AG09309 (cell line): ENCODE measurements at regions not wholly inside any gene's neighbourhood (a gene's known extent, or its start where the extent isn't known, plus 50 kb on each side); places are given as distances from the start of the nearest gene placed in this dataset.
"Not testable (repeated sequence)": the region's sequence is repeated elsewhere in the genome, so short reads cannot be mapped to it uniquely, and the experiment has no call there.

Experiments used
- DNase-seq: peaks from one replicate; pipeline ENCODE4 v3.0.0-alpha.2; 2010; ENCODE audit warnings: low read depth
- H3K4me3 ChIP-seq: 2 replicates; pipeline ENCODE4 v1.5.1; 2011; ENCODE audit warnings: mild to moderate bottlenecking, low read depth, low read length, moderate library complexity; ENCODE audit not compliant: control insufficient read depth
- TF ChIP-seq, protein P1 (sequence below): IDR thresholded peaks from 2 replicates; pipeline ENCODE4 v1.5.1; 2011; ENCODE audit warnings: mild to moderate bottlenecking, low read depth, low read length, inconsistent platforms; ENCODE audit not compliant: insufficient read depth, control insufficient read depth; ENCODE audit errors: missing control alignments

DNA sequence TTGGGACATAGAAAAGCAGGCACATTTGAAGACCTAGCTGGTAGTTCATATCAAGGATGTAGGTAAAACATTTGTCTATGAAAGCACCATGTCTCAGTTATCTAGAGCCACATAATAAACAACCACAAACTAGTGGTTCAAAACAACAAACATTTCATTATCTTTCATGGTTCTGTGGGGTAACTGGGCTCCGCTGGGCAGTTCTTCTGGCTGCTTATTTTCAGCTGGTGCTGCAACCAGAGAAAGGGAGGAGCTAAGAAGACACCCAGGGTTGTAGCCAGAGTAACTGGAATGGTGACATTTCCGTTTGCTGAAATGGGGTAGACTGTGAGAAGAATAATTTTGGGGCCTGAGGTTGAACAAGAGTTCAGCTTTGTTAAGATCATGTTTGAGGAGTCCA lies 145.7 kb upstream of the SULF2 start:
- TF ChIP-seq, protein P1, sequence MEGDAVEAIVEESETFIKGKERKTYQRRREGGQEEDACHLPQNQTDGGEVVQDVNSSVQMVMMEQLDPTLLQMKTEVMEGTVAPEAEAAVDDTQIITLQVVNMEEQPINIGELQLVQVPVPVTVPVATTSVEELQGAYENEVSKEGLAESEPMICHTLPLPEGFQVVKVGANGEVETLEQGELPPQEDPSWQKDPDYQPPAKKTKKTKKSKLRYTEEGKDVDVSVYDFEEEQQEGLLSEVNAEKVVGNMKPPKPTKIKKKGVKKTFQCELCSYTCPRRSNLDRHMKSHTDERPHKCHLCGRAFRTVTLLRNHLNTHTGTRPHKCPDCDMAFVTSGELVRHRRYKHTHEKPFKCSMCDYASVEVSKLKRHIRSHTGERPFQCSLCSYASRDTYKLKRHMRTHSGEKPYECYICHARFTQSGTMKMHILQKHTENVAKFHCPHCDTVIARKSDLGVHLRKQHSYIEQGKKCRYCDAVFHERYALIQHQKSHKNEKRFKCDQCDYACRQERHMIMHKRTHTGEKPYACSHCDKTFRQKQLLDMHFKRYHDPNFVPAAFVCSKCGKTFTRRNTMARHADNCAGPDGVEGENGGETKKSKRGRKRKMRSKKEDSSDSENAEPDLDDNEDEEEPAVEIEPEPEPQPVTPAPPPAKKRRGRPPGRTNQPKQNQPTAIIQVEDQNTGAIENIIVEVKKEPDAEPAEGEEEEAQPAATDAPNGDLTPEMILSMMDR: no peak
- no peak overlapping the region for H3K4me3 ChIP-seq
- DNase-seq: no peak

DNA sequence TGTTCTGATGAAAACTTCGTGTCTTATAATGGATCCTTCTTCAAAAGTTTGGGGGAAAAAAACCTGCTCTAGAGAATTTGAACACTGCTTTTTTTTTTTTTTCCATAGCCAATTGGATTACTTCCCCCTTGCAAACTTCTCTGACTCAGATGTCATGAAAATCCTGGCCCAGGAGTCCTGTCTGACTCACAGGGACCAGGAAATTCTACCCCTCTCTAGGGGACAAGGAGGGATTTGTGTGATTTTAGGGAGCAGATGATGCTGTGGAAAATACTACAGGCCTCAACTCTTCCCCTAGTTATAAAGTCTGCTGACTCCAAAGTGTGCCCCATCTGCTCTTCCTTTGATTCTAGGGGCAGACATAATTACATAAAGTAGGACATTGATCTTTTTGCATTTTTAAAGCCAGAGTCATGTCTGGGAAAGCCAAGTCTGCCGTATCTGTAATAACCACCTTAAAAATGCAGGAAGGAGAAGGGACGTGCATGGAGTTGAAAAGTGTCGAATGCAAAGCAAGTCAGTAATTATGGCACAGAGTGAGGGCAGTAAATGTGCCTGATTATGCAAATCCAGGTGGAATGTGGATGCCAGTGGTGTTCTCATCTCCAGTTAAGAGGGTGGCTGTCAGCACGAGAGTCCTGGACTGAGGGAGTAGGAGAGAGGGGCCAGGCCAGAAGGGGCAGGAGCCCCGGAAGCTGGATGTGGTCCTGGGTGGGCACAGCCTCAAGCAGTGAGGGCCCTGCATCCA lies 144.3 kb upstream of the SULF2 start:
- TF ChIP-seq, protein P1: no peak
- H3K4me3 ChIP-seq: no peak overlapping the region
- DNase-seq: peak; percentile 59

DNA sequence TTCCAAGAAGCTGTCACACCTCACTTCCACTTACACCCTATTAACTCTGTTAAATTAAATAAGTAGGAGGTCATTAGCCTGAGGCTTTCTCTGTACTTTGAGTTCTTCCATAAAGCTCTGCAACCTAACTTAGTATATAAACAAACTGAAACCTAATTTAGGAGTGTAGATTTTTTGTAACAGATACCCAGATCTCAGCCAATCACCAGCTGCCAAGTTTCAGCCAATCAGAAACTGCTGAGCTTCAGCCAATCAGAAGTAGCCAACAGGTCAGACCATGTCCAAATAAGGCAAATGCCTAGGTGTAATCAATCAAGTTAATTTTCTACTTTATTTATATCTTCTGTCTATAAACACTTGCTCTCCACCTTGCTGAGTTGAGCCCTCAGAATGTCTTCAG lies 142.7 kb upstream of the SULF2 start:
- TF ChIP-seq, protein P1: no peak
- no peak for DNase-seq
- H3K4me3 ChIP-seq: no peak overlapping the region

DNA sequence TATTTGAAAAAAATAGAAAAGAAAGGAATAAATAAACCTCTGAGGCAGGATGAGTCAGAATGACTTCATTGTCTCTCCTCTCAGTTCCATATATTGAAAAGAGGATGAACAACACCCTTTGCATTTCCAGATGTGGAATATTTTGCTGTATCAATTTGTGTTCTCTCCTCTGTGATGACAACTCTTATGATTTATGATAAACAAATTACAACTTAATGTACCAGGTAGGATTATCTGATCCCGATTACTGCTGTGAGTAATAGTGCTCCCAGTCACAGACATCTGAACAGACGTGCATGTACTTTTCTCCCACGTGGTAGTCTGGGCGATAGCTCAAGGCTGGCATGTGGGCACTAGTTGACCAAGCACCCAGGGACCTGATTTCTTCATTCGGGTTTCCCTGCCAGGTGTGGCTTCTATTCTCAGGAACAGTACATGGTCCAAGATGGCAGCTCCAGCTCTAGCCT lies 142.1 kb upstream of the SULF2 start:
- TF ChIP-seq, protein P1: no peak
- DNase-seq: no peak
- H3K4me3 ChIP-seq: no peak overlapping the region

DNA sequence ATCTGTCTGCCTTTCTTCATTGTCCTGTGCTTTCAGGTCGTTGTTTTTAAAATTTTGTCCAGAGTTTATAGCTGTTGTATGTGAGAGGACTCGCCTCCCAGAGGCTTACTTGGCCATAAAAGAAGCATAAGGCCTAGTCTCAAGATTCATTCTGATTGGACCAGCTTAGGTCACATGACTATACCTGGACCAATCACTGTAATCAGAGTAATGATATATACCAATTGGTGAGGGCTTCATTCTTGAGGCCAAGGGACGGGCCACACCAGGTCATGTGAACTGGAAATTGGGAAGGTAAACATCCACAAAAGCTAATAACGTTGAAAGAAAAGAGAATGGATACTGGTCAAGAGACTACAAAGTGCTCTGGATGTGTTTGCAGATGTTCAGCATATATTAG lies 141.4 kb upstream of the SULF2 start:
- no peak overlapping the region for H3K4me3 ChIP-seq
- no peak for DNase-seq
- TF ChIP-seq, protein P1: no peak

DNA sequence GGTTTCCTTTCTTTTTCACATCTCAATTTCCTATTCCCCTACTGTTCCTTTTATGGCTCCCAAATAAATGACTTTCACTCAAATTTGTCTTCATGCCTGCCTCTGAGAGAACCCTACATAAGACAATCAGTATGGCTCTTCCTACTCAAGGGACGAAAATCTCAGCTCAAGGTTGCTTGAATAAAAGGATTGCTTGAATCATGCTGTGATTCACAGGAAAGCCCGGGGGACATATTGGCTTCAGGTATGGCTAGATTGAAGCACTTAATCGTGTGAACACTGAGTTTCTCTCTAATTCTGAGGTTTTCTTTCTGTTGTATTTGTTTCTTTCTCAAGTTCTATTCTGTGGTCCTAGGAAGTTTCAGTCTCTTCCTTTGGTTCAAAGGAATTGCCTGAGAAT lies 140.3 kb upstream of the SULF2 start:
- TF ChIP-seq, protein P1: no peak
- no peak overlapping the region for H3K4me3 ChIP-seq

DNA sequence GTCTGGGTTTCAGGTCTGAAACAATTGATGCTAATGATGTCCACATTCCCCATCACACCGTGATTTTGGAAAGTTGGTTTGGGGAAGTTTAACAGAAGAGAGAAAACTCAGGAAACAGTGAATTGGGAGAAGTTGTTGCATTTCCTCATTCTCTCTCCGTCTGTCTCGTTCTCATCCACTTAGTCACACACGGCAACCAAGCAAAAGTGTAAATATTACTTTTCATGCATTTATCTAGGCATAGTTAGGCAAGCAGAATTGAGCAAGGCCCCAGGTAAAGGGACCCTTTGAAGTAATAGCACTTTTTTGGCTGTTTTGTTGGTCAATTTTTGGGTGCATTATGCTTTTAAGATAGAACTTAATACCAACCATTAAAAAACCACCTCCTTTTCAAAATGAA lies 137.0 kb upstream of the SULF2 start:
- DNase-seq: peak; percentile 17
- no peak overlapping the region for H3K4me3 ChIP-seq
- TF ChIP-seq, protein P1: no peak

More for the DNA sequence above, 140.3 kb upstream of the SULF2 start:
- no peak for DNase-seq

DNA sequence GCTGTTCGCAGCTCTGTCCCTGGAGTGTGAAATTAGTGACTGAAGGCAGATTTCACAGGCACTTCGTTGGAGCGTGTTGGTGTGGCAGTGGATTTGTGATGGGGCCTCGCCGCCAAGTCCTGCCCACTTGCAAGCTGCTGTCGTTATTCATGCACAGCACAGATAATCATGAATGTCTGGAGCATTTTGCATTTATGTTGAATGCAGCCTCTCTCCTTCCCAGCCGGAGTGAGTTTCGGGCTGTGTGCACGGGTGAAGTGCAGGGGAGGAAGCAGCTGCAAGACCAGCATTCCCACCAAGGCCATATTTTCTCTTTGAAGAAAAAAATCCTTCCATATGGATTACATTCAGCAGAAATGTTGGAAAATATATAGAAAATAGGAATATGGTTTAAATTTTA lies 136.5 kb upstream of the SULF2 start:
- not testable (repeated sequence) for DNase-seq

More for the DNA sequence above, 136.5 kb upstream of the SULF2 start:
- H3K4me3 ChIP-seq: not testable (repeated sequence)
